ENCODE measurements at regions not wholly inside any gene's neighbourhood (a gene's known extent, or its start where the extent isn't known, plus 50 kb on each side); places are given as distances from the start of the nearest gene placed in this dataset.
A peak's percentile ranks its signal among the peaks of the same experiment; 100 is the strongest.

GRCh38 chr22:48673806-48674500 lies 1153.7 kb downstream of the BRD1 start:
- no peak for DNase-seq

GRCh38 chr22:48672387-48672786 lies 1155.3 kb downstream of the BRD1 start:
- DNase-seq, result no peak

GRCh38 chr22:48670731-48671130 lies 1156.9 kb downstream of the BRD1 start:
- no peak for DNase-seq

DNA sequence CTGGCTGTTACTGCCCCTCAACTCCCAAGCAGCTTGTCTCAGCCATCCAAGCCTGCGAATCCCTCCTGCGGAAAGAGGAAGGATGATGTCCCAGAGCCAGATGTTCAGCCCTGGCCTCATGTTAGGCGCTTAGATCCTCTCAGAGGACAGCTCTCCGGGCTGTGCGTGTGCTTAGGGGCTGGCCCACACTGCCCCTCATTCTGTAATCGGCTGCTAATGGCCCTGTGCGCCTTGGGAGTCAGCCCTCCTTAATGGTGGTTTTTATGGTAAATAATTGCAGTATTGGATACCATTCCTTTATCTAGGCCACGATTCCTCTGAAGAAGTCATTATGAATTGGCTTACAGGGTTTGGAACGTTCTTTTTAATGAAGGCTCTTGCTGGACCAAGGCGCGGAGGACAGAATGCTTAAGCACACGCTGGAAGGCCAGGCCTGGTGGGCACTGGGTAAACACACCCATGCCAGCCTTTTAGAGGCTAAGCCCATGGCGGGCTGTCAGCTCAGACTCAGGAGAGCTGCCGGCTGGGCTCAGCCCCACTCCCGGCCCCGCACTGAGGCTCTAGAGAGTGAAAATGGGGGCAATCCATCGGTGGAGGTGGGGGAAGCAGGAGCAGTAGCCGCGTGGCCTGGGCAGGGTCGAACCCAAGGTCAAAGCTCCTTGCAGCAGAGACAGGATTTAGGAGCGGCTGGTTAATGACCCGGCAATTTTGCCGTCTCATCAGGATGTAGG lies 1157.5 kb downstream of the BRD1 start:
- no peak for DNase-seq

GRCh38 chr22:48669226-48669625 lies 1158.4 kb downstream of the BRD1 start:
- no peak for DNase-seq

DNA sequence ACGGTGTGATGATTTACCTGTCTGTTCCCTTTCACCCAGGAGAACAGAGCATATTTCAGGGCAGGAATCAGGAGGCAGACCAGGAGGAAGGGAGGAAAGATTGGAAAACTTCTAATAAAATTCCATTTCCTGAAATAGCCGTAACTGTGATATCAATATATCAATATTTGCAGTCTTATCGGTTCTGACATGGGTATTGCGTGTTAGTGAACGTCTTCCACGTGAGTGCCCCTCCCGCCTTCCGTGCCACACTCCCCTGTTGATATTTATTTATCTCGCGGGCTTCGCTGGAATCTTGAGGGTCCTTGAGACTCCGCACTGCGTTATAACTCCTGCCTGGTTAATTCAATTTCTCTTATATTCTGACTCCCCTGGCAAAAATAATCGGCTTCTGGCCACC lies 1160.4 kb downstream of the BRD1 start:
- no peak for DNase-seq

DNA sequence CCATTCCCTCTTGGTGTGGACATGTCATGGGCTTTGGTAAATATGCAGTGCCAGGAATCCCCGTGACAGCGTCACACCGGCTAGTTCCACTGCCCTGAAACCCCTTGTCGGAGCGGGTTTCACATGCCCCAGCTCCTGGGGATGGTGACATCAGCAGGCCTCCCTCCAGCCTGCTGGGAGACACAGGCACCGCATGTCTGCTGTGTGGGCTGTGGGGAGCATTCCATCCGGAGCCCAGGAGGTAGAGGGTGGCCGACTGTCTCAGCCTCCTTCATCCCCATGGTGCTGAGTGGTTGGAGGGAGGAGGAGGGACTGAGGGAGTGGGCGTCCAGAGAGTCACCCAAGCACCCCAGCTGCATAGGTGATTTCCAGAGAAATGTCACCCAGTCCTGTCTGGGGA lies 1161.1 kb downstream of the BRD1 start:
- DNase-seq, result no peak

- DNase-seq, result no peak
Observed at GRCh38 chr22:48665311-48665995, 1162.2 kb downstream of the BRD1 start.

DNA sequence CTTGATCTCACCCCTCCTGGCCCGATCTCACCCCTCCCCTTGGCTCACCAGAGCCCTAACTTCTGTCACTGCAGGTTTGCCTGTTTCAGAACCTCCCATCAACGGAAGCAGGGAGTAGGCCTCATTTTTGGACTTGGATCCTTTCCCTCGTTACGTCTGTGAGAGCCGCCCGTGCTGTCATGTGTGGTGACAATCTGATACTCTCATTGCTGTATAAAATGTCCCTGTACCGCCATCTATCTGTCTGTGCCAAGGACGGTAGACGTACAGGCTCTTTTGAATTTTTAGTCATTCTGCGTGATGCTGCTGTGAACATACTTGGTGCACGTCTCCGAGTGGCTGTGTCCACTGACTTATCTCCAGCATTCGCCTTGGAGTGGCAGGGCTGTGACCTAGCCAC lies 1163.1 kb downstream of the BRD1 start:
- no peak for DNase-seq

- DNase-seq, result peak; percentile 28
Observed at GRCh38 chr22:48663297-48663696, 1164.4 kb downstream of the BRD1 start.

DNA sequence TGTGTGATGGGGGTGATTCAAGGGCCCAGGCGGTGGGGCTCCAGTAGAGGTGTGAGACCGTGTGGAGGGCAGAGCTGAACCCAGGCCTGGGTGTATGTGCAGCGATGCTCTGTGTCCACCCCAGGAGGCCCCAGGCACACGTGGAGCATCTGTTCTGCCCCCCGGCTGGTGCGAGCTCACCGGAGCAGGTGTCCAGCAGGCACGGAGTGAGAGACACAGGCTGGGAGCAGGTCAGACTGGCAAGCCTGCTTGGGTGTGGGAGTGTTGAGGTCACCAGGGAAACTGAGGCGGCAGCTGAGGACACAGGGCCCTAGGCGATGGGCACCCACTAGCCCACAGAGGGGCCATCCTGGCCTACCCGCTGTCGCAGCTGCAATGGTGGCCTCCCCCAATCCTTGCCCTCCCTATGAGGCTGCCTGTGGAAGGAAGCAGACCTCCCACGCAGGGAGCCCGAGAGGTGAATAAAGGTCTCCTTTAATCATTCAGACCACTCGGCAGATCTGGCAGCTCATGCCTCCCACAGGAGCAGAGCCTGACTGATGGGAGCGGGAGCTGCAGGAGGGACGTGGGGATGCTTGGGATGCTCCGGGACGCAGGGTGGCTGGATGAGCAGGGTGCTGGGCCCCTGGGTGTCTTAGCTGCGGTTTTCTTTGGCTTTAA lies 1165.1 kb downstream of the BRD1 start:
- no peak for DNase-seq

DNA sequence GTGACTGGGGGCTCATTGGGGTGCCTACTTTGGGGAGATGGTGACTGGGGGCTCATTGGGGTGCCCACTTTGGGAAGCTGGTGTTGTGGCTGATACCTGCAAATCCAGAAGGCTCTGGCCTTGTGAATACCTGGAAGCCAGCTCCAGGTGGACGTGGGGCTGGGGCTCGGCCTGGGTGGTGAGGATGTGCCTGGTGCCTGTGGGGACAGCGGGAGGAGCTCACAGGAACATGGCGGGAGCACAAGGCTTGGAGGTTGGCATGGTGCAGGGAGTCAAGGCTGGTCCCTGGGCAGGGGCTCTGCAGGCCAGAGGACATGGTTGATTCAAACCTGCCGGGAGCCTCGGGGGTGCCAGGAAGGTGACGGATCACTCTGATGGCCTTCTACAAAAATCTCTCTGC lies 1165.7 kb downstream of the BRD1 start:
- no peak for DNase-seq

GRCh38 chr22:48660790-48661740 lies 1166.6 kb downstream of the BRD1 start:
- DNase-seq, result no peak

- DNase-seq, result no peak
Observed at GRCh38 chr22:48660104-48660789, 1167.4 kb downstream of the BRD1 start.

DNA sequence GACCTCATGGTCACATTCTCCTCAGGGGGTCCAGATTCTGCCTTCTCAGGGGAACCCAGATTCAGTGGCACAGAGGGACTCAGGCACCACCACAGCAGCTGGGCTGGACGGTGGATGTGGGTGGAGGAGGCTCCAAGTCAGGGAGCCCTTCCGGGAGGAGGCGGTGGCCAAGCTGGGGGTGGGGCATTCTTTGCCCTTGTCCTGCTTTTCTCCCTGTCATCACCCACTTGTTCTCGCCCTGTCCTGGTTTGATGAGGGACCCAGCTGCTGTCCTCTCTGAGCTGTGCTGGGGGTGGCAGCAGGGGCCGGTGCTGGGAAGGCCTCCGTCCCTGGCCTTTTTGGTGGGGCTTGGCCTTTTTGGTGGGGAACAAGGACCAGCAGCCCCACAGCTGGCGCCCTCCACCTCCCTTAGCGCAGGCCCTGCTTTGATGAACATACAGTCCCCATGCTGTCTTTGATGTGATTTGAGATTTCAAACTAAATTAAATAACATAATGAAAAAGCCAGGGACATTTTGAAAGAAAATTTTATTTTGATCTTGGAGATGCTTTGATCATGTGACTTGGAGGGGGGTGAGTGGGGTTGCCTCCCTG lies 1168.2 kb downstream of the BRD1 start:
- no peak for DNase-seq

GRCh38 chr22:48658871-48659270 lies 1168.8 kb downstream of the BRD1 start:
- no peak for DNase-seq

- DNase-seq, result no peak
Observed at GRCh38 chr22:48658246-48658645, 1169.4 kb downstream of the BRD1 start.

DNA sequence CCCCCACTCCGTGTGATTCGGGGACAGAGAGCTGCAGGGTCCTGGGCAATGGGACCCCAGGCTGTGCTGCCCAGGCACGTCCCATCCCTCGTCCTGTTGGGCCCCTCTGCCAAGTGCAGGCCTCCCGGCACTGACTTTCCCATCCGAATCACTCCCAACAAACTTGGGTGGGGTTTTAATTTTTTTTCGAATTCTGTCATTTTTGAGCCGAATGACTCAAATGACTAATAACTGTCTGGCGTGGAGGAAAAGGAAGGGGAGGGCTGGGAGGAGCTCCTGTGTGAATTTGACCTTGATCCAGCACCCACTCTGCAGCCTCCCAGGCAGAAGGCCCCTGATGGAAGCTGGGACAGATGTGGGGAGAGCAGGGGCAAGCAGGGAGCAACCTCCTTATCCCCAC lies 1173.2 kb downstream of the BRD1 start:
- DNase-seq, result no peak

GRCh38 chr22:48653929-48654328 lies 1173.7 kb downstream of the BRD1 start:
- DNase-seq, result no peak

- no peak for DNase-seq
Observed at GRCh38 chr22:48653306-48653705, 1174.4 kb downstream of the BRD1 start.

DNA sequence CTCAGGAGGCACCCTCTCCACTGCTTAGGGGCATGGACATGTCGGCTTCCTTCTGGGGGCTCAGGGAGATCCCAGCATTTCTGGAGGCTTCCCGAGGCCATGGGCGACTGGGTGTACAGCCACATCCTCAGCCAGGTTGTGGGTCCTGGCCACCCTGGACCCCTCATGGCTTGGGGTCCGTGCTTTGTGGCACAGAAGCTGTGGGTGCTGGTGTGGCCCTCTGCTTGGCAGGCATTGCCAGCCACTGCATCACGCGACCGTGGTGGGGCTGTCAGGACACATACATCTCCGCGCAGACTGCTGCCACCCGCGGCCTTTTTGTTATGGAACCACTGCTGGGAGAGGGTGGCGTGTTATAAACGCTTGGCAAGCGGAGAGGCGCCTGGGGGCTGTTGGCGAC lies 1174.9 kb downstream of the BRD1 start:
- no peak for DNase-seq

Data from hematopoietic multipotent progenitor cell treated with erythropoietin and hydrocortisone succinate and interleukin-3 and kit ligand, for 6 days (in vitro differentiated cells).